Endothelial cell of umbilical vein (primary cell): ENCODE measurements at regions not wholly inside any gene's neighbourhood (a gene's known extent, or its start where the extent isn't known, plus 50 kb on each side); places are given as distances from the start of the nearest gene placed in this dataset.

ENCODE experiments used
- BruUV-seq: library from RNA; stranded (reverse); fragments of 400-500 nt; replicated peaks from 2 replicates; lab custom pipeline; 2021; lab: Mats Ljungman, UMichigan
- CTCF ChIA-PET: fragments of 300-600, 350-600 bp; sonication (Branson Sonifier 250); formaldehyde crosslinking; loops from one replicate; lab custom pipeline; 2021; ENCODE audit warnings: antibody characterized with exemption, inconsistent platforms; lab: Charles Lee
- POLR2A ChIA-PET: fragments of 300-600, 350-600 bp; sonication (Branson Sonifier 250); formaldehyde crosslinking; loops from one replicate; lab custom pipeline; 2021; ENCODE audit warnings: antibody characterized with exemption, inconsistent platforms; lab: Charles Lee
- DNase-seq: peaks from one replicate; pipeline ENCODE4 v3.0.0-alpha.2; 2011; ENCODE audit warnings: low read depth, low spot score
- FAIRE-seq: peaks from 2 replicates; lab custom pipeline; 2011; peaks lifted over from hg19 to GRCh38; lab: Jason Lieb, UNC
- H2AFZ ChIP-seq: 2 replicates; pipeline ENCODE4 v1.6.0; 2012; ENCODE audit warnings: low read depth, low read length, control low read depth, inconsistent platforms
- H3K27ac ChIP-seq: 2 replicates; pipeline ENCODE4 v1.5.1; 2011; ENCODE audit warnings: low read depth, mild to moderate bottlenecking, control low read depth, low read length, moderate library complexity; ENCODE audit not compliant: insufficient read depth
- H3K27me3 ChIP-seq, 2 experiments: 2 replicates each; pipeline versions ENCODE4 v1.6.0 to v1.6.1; 2011; ENCODE audit warnings: low read length in 2 of 2, mixed read lengths in 1 of 2; ENCODE audit not compliant: control insufficient read depth in 2 of 2, insufficient read depth in 2 of 2
- H3K36me3 ChIP-seq, 2 experiments: 2 replicates in 1 of 2; 3 replicates in 1 of 2; pipeline ENCODE4 v1.5.1; 2011; ENCODE audit warnings: low read length in 2 of 2, mild to moderate bottlenecking in 1 of 2, moderate library complexity in 1 of 2; ENCODE audit not compliant: control insufficient read depth in 2 of 2, insufficient read depth in 2 of 2; ENCODE audit errors: extremely low read depth in 1 of 2
- H3K4me1 ChIP-seq: 3 replicates; pipeline ENCODE4 v1.5.1; 2011; ENCODE audit warnings: mild to moderate bottlenecking, low read length; ENCODE audit not compliant: control insufficient read depth, insufficient read depth; ENCODE audit errors: extremely low read depth
- H3K4me2 ChIP-seq: 2 replicates; pipeline ENCODE4 v1.6.1; 2011; ENCODE audit warnings: low read length, control low read depth, mixed read lengths; ENCODE audit not compliant: insufficient read depth
- H3K4me3 ChIP-seq, 3 experiments: fragments of 200-600 bp in 1 of 3; sonication (generic), shearing (Covaris generic) in 1 of 3; replicated peaks in 1 of 3; 2 replicates each; pipeline ENCODE4 v1.5.1; 2011 to 2016; ENCODE audit warnings: control low read depth in 3 of 3, low read length in 3 of 3, mild to moderate bottlenecking in 2 of 3, inconsistent platforms in 1 of 3, low read depth in 1 of 3, moderate library complexity in 1 of 3; ENCODE audit not compliant: insufficient read depth in 1 of 3
- H3K79me2 ChIP-seq: 2 replicates; pipeline ENCODE4 v1.6.0; 2012; ENCODE audit warnings: low read length, inconsistent platforms; ENCODE audit not compliant: control insufficient read depth, insufficient read depth
- H3K9ac ChIP-seq: replicated peaks from 2 replicates; pipeline ENCODE3; 2011; ENCODE audit warnings: low read length, control low read depth; ENCODE audit not compliant: insufficient read depth; ENCODE audit errors: extremely low read depth
- H3K9me1 ChIP-seq: replicated peaks from 3 replicates; pipeline ENCODE4 v1.6.0; 2011; ENCODE audit warnings: mild to moderate bottlenecking, low read length; ENCODE audit not compliant: control insufficient read depth, insufficient read depth; ENCODE audit errors: extremely low read depth
- H3K9me3 ChIP-seq: replicated peaks from 2 replicates; pipeline ENCODE4 v1.5.1; 2012; ENCODE audit warnings: low read length, inconsistent platforms; ENCODE audit not compliant: control insufficient read depth, insufficient read depth
- H4K20me1 ChIP-seq: replicated peaks from 2 replicates; pipeline ENCODE3; 2011; ENCODE audit warnings: mild to moderate bottlenecking, low read length; ENCODE audit not compliant: control insufficient read depth, insufficient read depth; ENCODE audit errors: extremely low read depth
- CTCF ChIP-seq, 2 donors: IDR thresholded peaks; 1 replicate in 1 of 2; 2 replicates in 1 of 2; pipeline ENCODE4 v1.5.1; 2011; ENCODE audit warnings: low read length in 2 of 2, mild to moderate bottlenecking in 2 of 2, moderate library complexity in 2 of 2, control low read depth in 1 of 2, inconsistent platforms in 1 of 2, low read depth in 1 of 2; ENCODE audit not compliant: insufficient read depth in 1 of 2; ENCODE audit errors: extremely low read depth in 1 of 2
- EZH2 ChIP-seq: IDR thresholded peaks from 2 replicates; pipeline ENCODE4 v1.6.1; 2012; ENCODE audit warnings: borderline replicate concordance, low read depth, mild to moderate bottlenecking, moderate library complexity, low read length, inconsistent platforms; ENCODE audit not compliant: severe bottlenecking
- FOS ChIP-seq: IDR thresholded peaks from 2 replicates; pipeline ENCODE4 v1.6.1; 2011; ENCODE audit warnings: mild to moderate bottlenecking, low read length, moderate library complexity, borderline replicate concordance; ENCODE audit not compliant: insufficient read depth
- GATA2 ChIP-seq: IDR thresholded peaks from 2 replicates; pipeline ENCODE4 v1.7.0; 2011; ENCODE audit warnings: low read depth, mild to moderate bottlenecking, moderate library complexity, mixed read lengths, low read length; ENCODE audit not compliant: insufficient read length, insufficient read depth
- JUN ChIP-seq: IDR thresholded peaks from 2 replicates; pipeline ENCODE4 v1.6.1; 2011; ENCODE audit warnings: borderline replicate concordance, low read depth; ENCODE audit not compliant: insufficient read length, insufficient read depth
- MAX ChIP-seq: IDR thresholded peaks from 2 replicates; pipeline ENCODE4 v1.6.1; 2011; ENCODE audit not compliant: insufficient read depth, insufficient read length
- MYC ChIP-seq: IDR thresholded peaks from one replicate; pipeline ENCODE4 v1.6.1; 2011; ENCODE audit warnings: mild to moderate bottlenecking, low read depth, low read length
- POLR2A ChIP-seq: IDR thresholded peaks from 2 replicates; pipeline ENCODE4 v1.6.1; 2012; ENCODE audit warnings: low read depth, mild to moderate bottlenecking, control low read depth, low read length
- POLR2AphosphoS5 ChIP-seq: IDR thresholded peaks from 2 replicates; pipeline ENCODE4 v1.6.1; 2012; ENCODE audit warnings: low read depth, mild to moderate bottlenecking, control low read depth, low read length, moderate library complexity; ENCODE audit not compliant: insufficient read depth
- dilution Hi-C: fragments of 300-500 bp; cut with MboI; formaldehyde crosslinking; loops from one replicate; pipeline ENCODE4 v1.15.0; 2019; ENCODE audit warnings: low sequenced_read_pairs; ENCODE audit not compliant: extremely low pct_ligation_motif_present
- intact Hi-C: fragments of 100-400 bp; cut with micrococcal nuclease; formaldehyde crosslinking; loops from one replicate; pipeline ENCODE4 v1.10.0; 2022

- POLR2A ChIA-PET: no interaction called here
- Histone ChIP-seq H3K9ac (no peak overlapping the region), H3K27me3 (no peaks in the 10 kb centered on the region), H3K27ac (no peak overlapping the region), H3K4me2 (no peak overlapping the region), H3K9me3 (no peaks in the 10 kb centered on the region), H3K4me1 (no peaks in the 10 kb centered on the region), H3K9me1 (no peaks in the 10 kb centered on the region), H4K20me1 (no peaks in the 10 kb centered on the region), H3K4me3 (no peak overlapping the region), H2AFZ (no peak overlapping the region), H3K79me2 (no peaks in the 10 kb centered on the region), H3K36me3 (no peaks in the 10 kb centered on the region)
- no peak for DNase-seq
- FAIRE-seq: no peak
- CTCF ChIA-PET: interaction anchor here (0.9 to 1.0 kb wide), 3 partner anchors 9 to 75 kb away, joined by 3 read pairs; no protein-coding TSS in a partner anchor
- TF ChIP-seq POLR2A (no peak), CTCF (IDR thresholded peaks at IDR 0.05; ENCODE audit: extremely low read depth in 1 of 2, insufficient read depth in 1 of 2, low read depth in 1 of 2, low read length in 2 of 2) (no peak), EZH2 (no peak), POLR2AphosphoS5 (no peak), FOS (no peak), JUN (no peak), GATA2 (no peak), MYC (no peak), MAX (no peak)
- intact Hi-C loops (no loop called here), dilution Hi-C loops (no loop called here)
- no TSS peak for BruUV-seq
These were observed 1120.3 kb downstream of the BRINP3 start for GRCh38 chr1:189357317-189357716.
